Esophagus muscularis mucosa (tissue), 4 donors: ENCODE measurements at regions not wholly inside any gene's neighbourhood (a gene's known extent, or its start where the extent isn't known, plus 50 kb on each side); places are given as distances from the start of the nearest gene placed in this dataset.

Experiments
- DNase-seq: peaks from one replicate; pipeline ENCODE4 v3.0.0-alpha.2; 2017; ENCODE audit errors: extremely low spot score
- H3K27ac ChIP-seq, 4 donors: fragments of 200-600 bp; sonication (generic); replicated peaks in 1 of 4; 1 replicate in 3 of 4; 2 replicates in 1 of 4; pipeline ENCODE4 v1.5.1; 2016 to 2019; ENCODE audit warnings: mild to moderate bottlenecking in 1 of 4
- H3K27me3 ChIP-seq, 4 donors: fragments of 200-600 bp; sonication (generic); one replicate each; pipeline versions ENCODE4 v1.5.1 to v1.6.0; 2016 to 2019
- H3K36me3 ChIP-seq, 4 donors: fragments of 200-600 bp; sonication (generic); one replicate each; pipeline ENCODE4 v1.5.1; 2016 to 2019
- H3K4me1 ChIP-seq, 4 donors: fragments of 200-600 bp; sonication (generic); one replicate each; pipeline ENCODE4 v1.5.1; 2016 to 2019
- H3K4me3 ChIP-seq, 4 donors: fragments of 200-600 bp; sonication (generic); 1 replicate in 2 of 4; 2 replicates in 2 of 4; pipeline ENCODE4 v1.5.1; 2016 to 2019; ENCODE audit warnings: mild to moderate bottlenecking in 4 of 4, moderate library complexity in 1 of 4
- H3K9me3 ChIP-seq, 4 donors: fragments of 200-600 bp; sonication (generic); 1 replicate in 3 of 4; 2 replicates in 1 of 4; pipeline ENCODE4 v1.5.1; 2016 to 2019
- CTCF ChIP-seq, 3 experiments: fragments of 200-600 bp in 2 of 3; fragments of 450-650 bp in 1 of 3; sonication (generic) in 2 of 3; IDR thresholded peaks; one replicate each; pipeline ENCODE4 v1.5.1; 2017 to 2019; ENCODE audit warnings: antibody characterized with exemption in 3 of 3, mild to moderate bottlenecking in 2 of 3, moderate library complexity in 1 of 3
- EP300 ChIP-seq: sonication (generic); formaldehyde crosslinking; IDR thresholded peaks from one replicate; pipeline ENCODE4 v1.6.1; 2017; ENCODE audit warnings: antibody characterized with exemption
- POLR2A ChIP-seq: fragments of 450-650 bp; IDR thresholded peaks from one replicate; pipeline ENCODE4 v1.6.1; 2017; ENCODE audit warnings: antibody characterized with exemption, moderate library complexity, mild to moderate bottlenecking, low read depth
- POLR2AphosphoS5 ChIP-seq, 2 donors: sonication (generic); formaldehyde crosslinking; IDR thresholded peaks; one replicate each; pipeline ENCODE4 v1.6.1; 2017; ENCODE audit warnings: antibody characterized with exemption in 2 of 2
- WGBS: methylation state at CpG from one replicate; pipeline ENCODE4 v1.1.5; 2018; 5-methylcytosine and 5-hydroxymethylcytosine counted together
- intact Hi-C: fragments of 100-400 bp; cut with DNase I; formaldehyde crosslinking; loops from one replicate; pipeline ENCODE4 v1.15.1; 2023

GRCh38 chr6:90356012-90356421, 59.4 kb upstream of the BACH2 start:
- Histone ChIP-seq H3K9me3 (no peaks in the 10 kb centered on the region), H3K4me3 (no peak overlapping the region), H3K36me3 (no peaks in the 10 kb centered on the region), H3K27me3 (no peaks in the 10 kb centered on the region), H3K4me1 (no peaks in the 10 kb centered on the region), H3K27ac (no peak overlapping the region)
- intact Hi-C loops: no loop called here
- DNase-seq: no peak
- TF ChIP-seq POLR2A (no peak), EP300 (no peak), POLR2AphosphoS5 (IDR thresholded peaks at IDR 0.05) (no peak), CTCF (IDR thresholded peaks at IDR 0.05) (no peak)
- 73% methylated on average over 12 of the region's 12 CpGs for WGBS

- Histone ChIP-seq H3K4me3 (no peak overlapping the region), H3K4me1 (no peaks in the 10 kb centered on the region), H3K27ac (no peak overlapping the region), H3K36me3 (no peaks in the 10 kb centered on the region), H3K27me3 (no peaks in the 10 kb centered on the region), H3K9me3 (no peaks in the 10 kb centered on the region)
- TF ChIP-seq EP300: no peak
- TF ChIP-seq POLR2AphosphoS5 (IDR thresholded peaks at IDR 0.05): no peak
- no peak for TF ChIP-seq CTCF (IDR thresholded peaks at IDR 0.05)
- intact Hi-C loops: no loop called here
- DNase-seq: no peak
These were observed 58.3 kb upstream of the BACH2 start for GRCh38 chr6:90354961-90355360.

- TF ChIP-seq EP300 (no peak), POLR2A (no peak), CTCF (IDR thresholded peaks at IDR 0.05) (no peak), POLR2AphosphoS5 (IDR thresholded peaks at IDR 0.05) (no peak)
- Histone ChIP-seq H3K27me3 (no peaks in the 10 kb centered on the region), H3K4me1 (no peaks in the 10 kb centered on the region), H3K4me3 (no peak overlapping the region), H3K9me3 (no peaks in the 10 kb centered on the region), H3K36me3 (no peaks in the 10 kb centered on the region), H3K27ac (no peak overlapping the region)
- 44% methylated on average over 4 of the region's 4 CpGs for WGBS
- intact Hi-C loops: no loop called here
- DNase-seq: no peak
These were observed 55.1 kb upstream of the BACH2 start for GRCh38 chr6:90351696-90352095.

- intact Hi-C loops: no loop called here
- Histone ChIP-seq H3K27ac (no peak overlapping the region), H3K4me1 (no peaks in the 10 kb centered on the region), H3K27me3 (no peaks in the 10 kb centered on the region), H3K4me3 (no peak overlapping the region), H3K9me3 (no peaks in the 10 kb centered on the region), H3K36me3 (no peaks in the 10 kb centered on the region)
- no peak for TF ChIP-seq POLR2AphosphoS5 (IDR thresholded peaks at IDR 0.05)
- TF ChIP-seq EP300: no peak
- no peak for TF ChIP-seq POLR2A
- no peak for TF ChIP-seq CTCF (IDR thresholded peaks at IDR 0.05)
- DNase-seq: no peak
- WGBS: 56% methylated on average over 8 of the region's 8 CpGs
These were observed 54.3 kb upstream of the BACH2 start for GRCh38 chr6:90350689-90351554.

- no peak for TF ChIP-seq POLR2AphosphoS5 (IDR thresholded peaks at IDR 0.05)
- TF ChIP-seq POLR2A: no peak
- no peak for TF ChIP-seq EP300
- TF ChIP-seq CTCF (IDR thresholded peaks at IDR 0.05): no peak
- no peaks in the 10 kb centered on the region for H3K9me3 ChIP-seq
These were observed 50.8 kb upstream of the BACH2 start for GRCh38 chr6:90347411-90347851.

More at GRCh38 chr6:90347411-90347851, 50.8 kb upstream of the BACH2 start:
- no peaks in the 10 kb centered on the region for H3K36me3 ChIP-seq
- H3K27ac ChIP-seq: no peak overlapping the region
- no peak for DNase-seq
- H3K27me3 ChIP-seq: no peaks in the 10 kb centered on the region
- no peaks in the 10 kb centered on the region for H3K4me1 ChIP-seq
- 72% methylated on average over 2 of the region's 2 CpGs for WGBS
- intact Hi-C loops: no loop called here
- no peak overlapping the region for H3K4me3 ChIP-seq
